ENCODE measurements at regions not wholly inside any gene's neighbourhood (a gene's known extent, or its start where the extent isn't known, plus 50 kb on each side); places are given as distances from the start of the nearest gene placed in this dataset.
A peak's percentile ranks its signal among the peaks of the same experiment; 100 is the strongest.

GRCh38 chr3:30069056-30069455 lies 537.3 kb upstream of the TGFBR2 start:
- no peak for DNase-seq (ENCODE audit: low spot score)

DNA sequence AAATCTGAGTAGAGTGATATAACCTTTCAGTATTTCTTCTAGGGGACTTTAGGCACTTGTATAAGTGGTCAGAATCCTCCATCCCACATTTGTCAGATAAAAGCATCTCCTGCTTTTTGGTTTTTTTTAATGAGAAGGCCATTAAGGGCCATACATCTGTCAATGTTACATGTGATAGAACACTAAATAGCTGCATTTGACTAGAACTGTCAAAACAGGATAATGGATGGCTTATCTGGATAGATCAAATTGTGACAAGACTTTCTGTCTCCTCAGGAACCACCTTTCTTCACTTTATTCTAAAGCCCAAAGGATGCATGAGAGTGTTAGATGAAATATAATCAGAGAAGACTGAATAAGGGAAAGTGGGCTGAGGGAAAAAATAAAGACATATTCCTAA lies 533.4 kb upstream of the TGFBR2 start:
- no peak for DNase-seq (ENCODE audit: low spot score)

DNA sequence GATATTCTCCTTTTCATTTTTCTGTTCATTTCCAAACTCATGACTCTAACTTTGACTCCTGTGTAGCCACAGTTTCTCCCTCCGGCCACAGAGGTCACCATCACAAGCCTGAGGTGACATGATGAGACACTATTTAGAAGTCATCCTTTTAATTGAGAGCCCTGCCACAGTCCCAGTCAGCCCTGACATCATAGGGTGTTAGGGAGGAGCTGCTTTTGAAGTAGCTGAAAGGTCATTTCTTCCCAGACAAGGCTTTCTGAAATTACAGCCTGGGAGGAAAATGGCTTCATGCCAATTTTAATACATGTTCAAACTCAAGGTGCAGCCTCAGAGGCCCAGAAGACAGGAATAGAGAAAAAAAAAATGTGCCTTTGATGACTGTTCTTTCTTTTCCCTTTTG lies 532.8 kb upstream of the TGFBR2 start:
- DNase-seq (ENCODE audit: low spot score) = no peak

DNA sequence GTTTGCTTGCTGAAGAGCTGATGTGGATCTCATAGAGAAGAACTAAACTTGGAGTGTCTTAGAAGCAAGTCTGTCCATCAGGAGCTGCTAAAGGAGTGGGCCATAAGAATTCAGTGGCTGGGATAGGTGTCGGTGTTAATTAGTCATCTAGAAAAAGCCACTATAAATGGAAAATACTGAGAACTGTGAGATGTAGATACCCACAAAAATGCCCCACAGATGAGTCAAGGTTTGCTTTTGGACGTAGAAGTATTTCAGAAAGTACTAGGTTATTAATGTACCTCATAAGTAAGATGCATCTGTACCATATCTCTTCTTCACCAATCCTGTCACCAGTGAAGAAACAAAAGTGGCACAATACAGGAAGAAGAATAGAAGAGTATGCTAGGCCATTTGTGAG lies 530.9 kb upstream of the TGFBR2 start:
- no peak for DNase-seq (ENCODE audit: low spot score)

GRCh38 chr3:30076899-30077298 lies 529.5 kb upstream of the TGFBR2 start:
- DNase-seq (ENCODE audit: low spot score) = no peak

DNA sequence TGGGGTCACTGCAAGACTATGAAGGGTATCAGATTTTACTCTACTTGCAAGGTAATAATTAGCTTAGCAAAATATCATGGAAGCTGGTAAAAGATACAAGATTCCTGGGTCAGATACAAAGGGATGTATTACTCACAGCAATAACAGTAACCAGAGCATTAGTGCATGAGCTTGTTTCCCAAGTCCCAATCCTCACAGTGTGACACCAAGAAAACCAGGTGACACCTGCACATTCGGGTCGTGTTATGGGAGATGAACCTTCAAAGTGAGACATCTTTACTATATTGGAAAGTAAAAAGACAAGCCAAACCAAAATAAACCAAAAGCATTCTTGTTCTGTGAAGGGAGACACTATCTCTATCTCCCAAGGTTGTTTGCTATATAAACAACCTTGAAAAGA lies 528.7 kb upstream of the TGFBR2 start:
- DNase-seq (ENCODE audit: low spot score) = no peak

DNA sequence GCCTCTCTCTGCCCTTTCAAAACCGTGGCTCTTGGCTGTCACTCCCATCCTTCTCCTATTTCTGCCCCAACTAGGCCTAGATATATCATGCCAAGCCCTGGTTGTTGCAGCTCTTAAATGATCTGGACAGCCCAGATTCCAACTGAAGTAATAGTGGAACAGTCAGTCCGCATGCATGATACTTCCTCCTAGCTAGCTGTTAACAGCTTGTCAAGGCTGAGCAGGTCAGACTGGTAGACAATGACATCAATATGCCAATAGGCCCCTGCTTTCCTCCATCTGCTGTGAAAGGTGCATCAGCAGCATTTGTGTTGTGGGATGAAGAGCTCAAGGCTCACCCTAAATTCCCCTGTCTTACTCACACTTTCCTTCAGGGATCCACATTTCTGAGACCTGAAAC lies 527.7 kb upstream of the TGFBR2 start:
- DNase-seq (ENCODE audit: low spot score) = no peak

- no peak for DNase-seq (ENCODE audit: low spot score)
Measured at GRCh38 chr3:30081904-30082303, 524.5 kb upstream of the TGFBR2 start.

- DNase-seq (ENCODE audit: low spot score) = no peak
Measured at GRCh38 chr3:30082652-30083051, 523.7 kb upstream of the TGFBR2 start.

DNA sequence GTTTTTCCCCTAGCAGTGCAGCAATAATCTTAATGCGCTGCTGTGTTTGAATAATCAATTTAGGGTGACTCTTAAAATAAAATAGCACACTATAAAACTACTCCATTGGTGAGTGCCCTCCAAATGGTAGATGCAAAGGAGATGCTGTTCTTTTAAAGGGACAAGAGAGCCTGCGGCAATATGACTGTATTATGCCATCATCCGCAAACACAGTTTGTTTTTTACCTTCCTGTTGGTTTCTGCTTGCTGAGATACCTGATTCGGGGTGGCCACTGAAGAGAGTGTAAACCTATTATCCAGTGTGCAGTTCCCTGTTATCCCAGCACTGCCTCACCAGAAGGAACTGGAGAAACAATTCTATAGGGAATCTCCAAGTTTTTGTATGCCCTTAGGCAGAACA lies 523.1 kb upstream of the TGFBR2 start:
- no peak for DNase-seq (ENCODE audit: low spot score)

DNA sequence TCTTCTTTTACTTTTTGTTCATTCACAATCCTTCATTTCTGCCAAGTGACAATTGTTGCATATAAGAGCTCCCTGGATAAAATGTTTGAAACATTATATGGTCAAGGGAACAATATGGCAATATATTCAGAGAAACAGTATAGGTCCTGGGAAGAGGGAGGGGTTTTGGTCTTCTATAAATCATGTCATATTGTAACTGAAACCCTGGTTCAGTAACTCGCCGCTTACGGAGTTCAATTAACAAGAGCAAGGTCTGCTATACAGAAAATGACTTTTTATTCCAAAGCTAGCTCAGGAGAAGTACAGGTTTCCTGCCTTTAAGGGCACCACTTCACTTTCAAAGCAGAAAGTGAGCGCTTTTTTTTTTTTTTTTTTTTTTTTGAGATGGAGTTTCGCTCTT lies 522.1 kb upstream of the TGFBR2 start:
- DNase-seq (ENCODE audit: low spot score) = no peak

DNA sequence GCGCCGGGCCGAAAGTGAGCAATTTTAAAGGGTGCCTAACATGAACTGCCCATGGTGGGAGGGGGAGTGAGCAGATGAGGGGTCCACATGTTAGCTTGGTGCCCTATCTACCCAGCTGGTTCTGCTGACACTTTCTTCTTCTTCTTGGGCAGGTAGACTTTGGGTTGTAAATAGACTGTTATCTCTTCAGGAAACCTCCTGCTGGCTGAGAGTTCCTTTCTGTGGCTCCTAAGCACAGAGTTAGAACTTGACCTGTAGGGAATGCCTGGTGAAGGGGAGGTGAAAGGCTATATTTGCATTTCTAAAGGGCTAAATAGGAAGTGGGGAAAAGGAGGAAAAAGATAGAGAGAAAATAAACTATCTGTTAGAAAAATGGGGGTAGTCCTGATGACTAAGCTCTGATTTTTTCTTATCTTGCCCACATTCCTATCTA lies 521.4 kb upstream of the TGFBR2 start:
- no peak for DNase-seq (ENCODE audit: low spot score)

- no peak for DNase-seq (ENCODE audit: low spot score)
Measured at GRCh38 chr3:30085486-30085885, 520.9 kb upstream of the TGFBR2 start.

DNA sequence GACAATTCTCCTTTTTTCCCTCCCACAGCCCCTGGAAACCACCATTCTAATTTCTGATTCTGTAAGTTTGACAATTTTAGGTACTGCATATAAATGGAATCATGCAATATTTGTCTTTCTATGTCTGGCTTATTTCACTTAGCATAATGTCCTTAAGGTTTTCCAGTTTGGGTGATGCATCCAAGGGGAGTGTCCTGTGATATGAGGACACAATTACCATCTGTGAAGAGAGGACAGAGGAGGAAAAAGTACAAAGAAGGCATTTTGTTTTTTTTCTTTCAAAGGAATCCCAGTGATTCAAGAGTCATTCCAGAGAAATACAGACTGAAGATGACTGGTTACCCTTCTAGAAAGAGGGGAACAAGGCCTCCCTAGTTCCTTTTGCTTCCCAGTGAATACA lies 514.7 kb upstream of the TGFBR2 start:
- no peak for DNase-seq (ENCODE audit: low spot score)

DNA sequence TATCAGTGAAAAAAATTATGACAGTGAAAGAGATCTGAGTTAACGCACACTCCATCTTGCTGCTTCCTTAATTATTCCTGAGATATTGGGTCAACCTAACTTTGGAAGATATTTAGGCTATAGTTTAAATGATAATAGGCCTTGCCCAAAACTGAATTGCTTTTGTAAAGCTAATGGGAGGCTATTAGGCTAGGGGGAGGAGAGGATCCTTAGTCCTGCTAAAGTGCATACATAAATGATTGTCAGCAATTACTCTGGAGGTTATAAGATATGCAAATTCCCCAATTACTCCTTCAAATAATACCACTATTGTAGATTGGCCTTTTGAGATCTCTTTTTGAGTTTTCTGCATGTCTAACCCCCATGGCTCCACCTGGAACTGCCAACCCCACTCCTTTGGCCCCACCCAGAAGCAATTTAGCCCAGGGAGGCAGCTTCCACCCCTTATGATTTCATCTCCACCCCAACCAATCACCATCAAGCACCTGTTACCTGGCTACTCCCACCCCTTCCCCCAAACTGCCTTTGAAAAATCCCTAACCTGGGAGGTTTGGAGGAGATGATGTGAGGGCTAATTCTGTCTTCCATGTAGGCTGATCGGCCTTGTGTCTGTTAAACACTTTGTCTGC lies 509.3 kb upstream of the TGFBR2 start:
- DNase-seq (ENCODE audit: low spot score) = no peak

DNA sequence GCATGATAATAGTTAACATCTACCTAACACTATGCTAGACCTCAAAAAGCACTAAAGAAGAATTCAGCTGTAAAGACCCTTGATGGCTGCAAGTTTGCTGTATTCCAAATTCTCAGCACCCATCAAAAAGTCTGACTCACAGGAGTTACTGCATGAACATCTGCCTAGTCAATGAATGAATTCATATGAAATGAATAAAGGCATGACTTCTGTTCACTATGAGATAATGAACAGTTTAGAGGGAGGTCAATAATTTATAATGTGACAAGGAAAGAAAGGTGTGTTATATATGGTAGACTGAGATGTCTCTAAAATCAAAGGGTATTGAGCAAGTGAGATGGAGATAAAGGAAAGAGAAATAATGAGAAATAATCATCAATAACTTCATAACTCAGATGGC lies 508.2 kb upstream of the TGFBR2 start:
- DNase-seq (ENCODE audit: low spot score) = no peak

GRCh38 chr3:30098653-30099455 lies 507.5 kb upstream of the TGFBR2 start:
- no peak for DNase-seq (ENCODE audit: low spot score)

DNA sequence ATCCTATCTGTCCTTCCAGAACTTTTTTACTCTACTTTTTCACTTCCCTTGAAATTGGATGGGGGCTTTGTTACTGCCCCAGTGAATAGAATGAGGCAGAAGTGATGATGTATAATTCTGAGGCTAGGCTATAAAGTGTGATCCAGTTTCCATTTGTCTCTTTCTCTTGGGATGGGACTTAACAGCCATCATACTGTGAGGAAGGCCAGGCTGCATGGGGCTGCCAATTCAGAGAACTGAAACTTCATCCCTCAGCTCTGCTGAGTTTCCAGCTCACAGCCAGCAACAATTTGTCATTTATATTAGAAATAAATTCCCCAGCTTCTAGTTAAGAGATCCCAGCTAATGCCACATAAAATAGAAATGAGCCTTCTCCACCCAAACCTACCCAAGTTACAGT lies 504.0 kb upstream of the TGFBR2 start:
- DNase-seq (ENCODE audit: low spot score) = no peak

DNA sequence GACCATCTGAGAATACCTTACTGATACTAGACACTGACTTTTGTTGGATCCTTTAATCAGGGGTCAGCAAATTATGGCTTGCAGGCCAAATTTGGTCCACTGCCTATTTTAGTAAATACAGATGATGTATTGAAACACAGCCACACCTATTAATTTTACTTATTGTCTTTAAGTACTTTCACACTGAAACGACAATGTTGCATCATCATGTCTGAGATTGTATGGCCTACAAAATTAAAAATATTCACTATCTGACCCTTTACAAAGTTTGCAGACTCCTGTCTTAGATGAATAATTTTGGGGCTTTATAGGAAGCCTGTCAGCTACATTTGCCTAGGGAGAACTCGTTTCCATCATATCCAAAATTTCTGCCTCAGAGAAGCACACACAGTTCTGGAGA lies 503.2 kb upstream of the TGFBR2 start:
- no peak for DNase-seq (ENCODE audit: low spot score)

DNA sequence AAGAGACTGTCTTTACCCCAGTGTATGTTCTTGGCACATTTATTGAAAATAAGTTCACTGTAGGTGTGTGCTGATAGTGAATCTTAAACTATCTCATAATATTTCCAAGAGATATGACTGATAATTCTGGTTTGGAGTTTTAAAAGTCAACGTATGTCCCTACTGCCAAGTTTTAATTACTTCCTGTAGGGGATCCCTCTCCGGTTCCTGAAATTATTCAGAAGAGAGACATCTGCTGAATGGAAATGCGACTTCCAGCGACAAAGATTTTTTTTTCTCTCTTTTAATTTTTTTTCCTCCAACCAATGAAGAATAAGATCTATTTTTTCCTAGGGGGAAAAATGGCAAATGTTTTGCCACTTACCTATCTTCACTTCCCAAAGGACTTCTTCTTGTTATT lies 498.9 kb upstream of the TGFBR2 start:
- DNase-seq (ENCODE audit: low spot score) = no peak

DNA sequence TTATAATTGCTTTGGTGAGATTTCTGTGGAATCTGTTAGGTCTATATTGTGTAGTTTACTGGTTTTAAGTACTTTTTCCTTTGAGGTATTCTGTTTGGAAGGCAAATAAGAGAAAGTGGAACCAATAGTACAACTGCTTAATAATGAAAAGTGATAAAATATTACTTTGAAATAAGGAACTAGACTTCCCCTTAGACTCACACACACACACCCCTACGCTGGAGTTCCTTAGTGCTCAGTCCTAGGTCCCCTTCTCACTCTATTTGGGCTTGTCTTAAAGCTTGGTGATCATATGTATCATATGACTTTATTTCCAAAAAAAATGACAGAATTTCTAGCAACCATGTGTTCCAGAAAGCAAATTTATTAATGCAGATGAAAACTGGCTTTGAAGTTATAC lies 494.0 kb upstream of the TGFBR2 start:
- DNase-seq (ENCODE audit: low spot score) = no peak

GRCh38 chr3:30112902-30113484 lies 493.4 kb upstream of the TGFBR2 start:
- peak; percentile 58 for DNase-seq (ENCODE audit: low spot score)

DNA sequence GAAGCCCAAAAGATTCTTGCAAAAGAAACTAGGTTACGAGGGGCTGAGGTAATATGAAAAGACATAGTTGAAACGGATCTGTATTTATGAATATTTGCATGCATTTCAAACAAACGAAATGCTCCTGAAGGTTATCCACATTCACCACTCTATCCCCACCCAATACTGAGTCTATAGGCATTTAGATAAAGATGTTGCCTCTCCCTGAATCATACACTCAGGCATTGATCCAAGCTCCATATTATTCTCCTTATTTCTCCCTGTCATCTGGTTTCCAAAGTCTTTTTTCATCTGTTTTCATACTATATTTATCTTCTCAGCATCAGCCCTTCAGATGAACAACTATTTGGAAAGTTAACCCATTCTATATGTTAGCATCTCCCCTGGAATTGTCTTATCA lies 492.5 kb upstream of the TGFBR2 start:
- DNase-seq (ENCODE audit: low spot score) = no peak

GRCh38 chr3:30114918-30115317 lies 491.5 kb upstream of the TGFBR2 start:
- no peak for DNase-seq (ENCODE audit: low spot score)

Data from putamen (tissue), 1 donor.